Immature natural killer cell (primary cell): ENCODE measurements at regions not wholly inside any gene's neighbourhood (a gene's known extent, or its start where the extent isn't known, plus 50 kb on each side); places are given as distances from the start of the nearest gene placed in this dataset.
"Not testable (repeated sequence)": the region's sequence is repeated elsewhere in the genome, so short reads cannot be mapped to it uniquely, and the experiment has no call there.

Experiments used
- DNase-seq, 3 donors: peaks; one replicate each; pipeline ENCODE4 v3.0.0; 2022; ENCODE audit warnings: mixed read lengths in 1 of 3
- H3K27ac Mint-ChIP-seq, 6 donors: one replicate each; pipeline ENCODE4 v1.8.0; 2020; ENCODE audit warnings: mixed read lengths in 6 of 6, mild to moderate bottlenecking in 5 of 6, inconsistent platforms in 4 of 6, moderate library complexity in 3 of 6
- H3K27me3 Mint-ChIP-seq, 3 donors: one replicate each; pipeline ENCODE4 v1.8.0; 2020 to 2021; ENCODE audit warnings: low read depth in 3 of 3, mild to moderate bottlenecking in 3 of 3, mixed read lengths in 3 of 3, moderate library complexity in 3 of 3, inconsistent platforms in 1 of 3
- H3K36me3 Mint-ChIP-seq, 3 donors: one replicate each; pipeline ENCODE4 v1.8.0; 2020; ENCODE audit warnings: mixed read lengths in 3 of 3, inconsistent platforms in 2 of 3, mild to moderate bottlenecking in 2 of 3
- H3K4me1 Mint-ChIP-seq, 2 donors: one replicate each; pipeline ENCODE4 v1.8.0; 2020; ENCODE audit warnings: inconsistent platforms in 2 of 2, mild to moderate bottlenecking in 2 of 2, mixed read lengths in 2 of 2, moderate library complexity in 1 of 2
- H3K4me3 Mint-ChIP-seq, 5 donors: one replicate each; pipeline ENCODE4 v1.8.0; 2020; ENCODE audit warnings: mild to moderate bottlenecking in 5 of 5, mixed read lengths in 5 of 5, inconsistent platforms in 3 of 5, moderate library complexity in 3 of 5
- H3K9me3 Mint-ChIP-seq, 6 donors: one replicate each; pipeline ENCODE4 v1.8.0; 2020; ENCODE audit warnings: mild to moderate bottlenecking in 6 of 6, mixed read lengths in 6 of 6, inconsistent platforms in 4 of 6, moderate library complexity in 3 of 6

DNA sequence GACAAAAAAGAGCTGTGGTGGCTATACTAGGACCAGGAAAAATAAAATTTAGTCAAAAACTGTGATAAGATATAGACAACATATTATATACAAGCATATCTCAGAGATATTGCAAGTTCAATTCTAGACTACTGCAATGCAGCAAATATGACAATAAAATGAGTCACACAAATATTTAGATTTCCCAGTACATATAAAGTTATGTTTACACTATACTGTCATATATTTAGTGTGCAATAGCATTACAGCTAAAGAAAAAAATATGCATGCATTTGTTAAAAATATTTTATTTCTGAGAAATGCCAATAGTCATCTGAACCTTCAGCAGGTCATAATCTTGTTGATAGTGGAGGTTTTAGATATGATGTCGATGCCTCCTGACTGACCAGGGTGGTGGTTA is 72.1 kb downstream of the AKR1C4 start:
- H3K4me1 Mint-ChIP-seq: peaks cover 6 to 13% of the 10 kb centered on the region in 2 donors
- no peak overlapping the region for H3K4me3 Mint-ChIP-seq
- H3K36me3 Mint-ChIP-seq: peaks cover 46 to 52% (median 46%) of the 10 kb centered on the region in 3 donors
- H3K27me3 Mint-ChIP-seq: no peaks in the 10 kb centered on the region
- no peak overlapping the region for H3K27ac Mint-ChIP-seq
- peaks cover 1 to 13% (median 3%) of the 10 kb centered on the region in 6 donors for H3K9me3 Mint-ChIP-seq
- no peak for DNase-seq

DNA sequence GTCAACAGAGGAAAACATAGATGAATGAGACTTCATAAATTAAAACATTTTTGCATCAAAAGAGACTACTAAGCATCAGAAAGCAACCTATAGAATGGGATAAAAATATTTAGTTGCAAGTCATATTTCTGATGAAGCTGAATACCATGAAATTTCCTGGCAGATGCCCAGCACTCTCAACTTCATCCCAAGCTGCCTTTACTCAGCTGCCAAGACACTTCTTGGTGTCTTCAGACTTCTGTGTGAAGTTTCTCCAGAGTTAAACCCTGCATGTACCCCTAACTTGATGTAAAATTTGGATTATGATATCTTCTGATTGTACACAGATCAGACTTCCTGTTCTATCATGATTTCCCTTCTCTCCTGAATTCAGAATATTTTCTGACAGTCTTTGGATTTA is 73.2 kb downstream of the AKR1C4 start:
- H3K4me3 Mint-ChIP-seq: no peak overlapping the region
- peaks cover 45 to 54% (median 54%) of the 10 kb centered on the region in 3 donors for H3K36me3 Mint-ChIP-seq
- peaks cover 6 to 13% of the 10 kb centered on the region in 2 donors for H3K4me1 Mint-ChIP-seq
- peaks cover 1 to 7% (median 3%) of the 10 kb centered on the region in 6 donors for H3K9me3 Mint-ChIP-seq
- peak overlapping the region in 1 of 6 donors; percentile 13 for H3K27ac Mint-ChIP-seq
- H3K27me3 Mint-ChIP-seq: no peaks in the 10 kb centered on the region
- no peak for DNase-seq

DNA sequence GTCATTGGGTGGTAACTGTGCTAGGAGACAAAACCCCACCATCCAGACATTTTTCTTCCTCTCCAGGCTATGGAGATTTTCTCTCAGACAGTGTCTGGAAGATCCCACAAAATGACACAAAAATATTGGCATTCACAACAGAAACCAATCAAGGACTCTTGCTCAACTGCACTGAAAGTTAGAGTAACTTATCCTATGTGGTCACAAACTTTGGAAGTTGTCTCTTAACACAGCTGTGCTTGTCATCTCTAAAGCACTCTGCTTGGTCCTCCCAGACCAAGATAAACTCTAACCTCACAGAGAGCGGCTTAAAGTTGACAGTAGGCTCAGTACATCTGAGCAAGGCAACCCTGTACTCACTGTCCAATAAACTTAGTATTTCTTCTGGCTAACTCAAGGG is 74.9 kb downstream of the AKR1C4 start:
- Mint-ChIP-seq H3K27me3 (peaks cover 0 to 1% (median 0%) of the 10 kb centered on the region in 3 donors), H3K27ac (no peak overlapping the region), H3K4me3 (no peak overlapping the region), H3K9me3 (peaks cover 0 to 6% (median 2%) of the 10 kb centered on the region in 6 donors), H3K36me3 (peaks cover 46 to 58% (median 55%) of the 10 kb centered on the region in 3 donors), H3K4me1 (peaks cover 6 to 13% of the 10 kb centered on the region in 2 donors)
- DNase-seq: no peak

DNA sequence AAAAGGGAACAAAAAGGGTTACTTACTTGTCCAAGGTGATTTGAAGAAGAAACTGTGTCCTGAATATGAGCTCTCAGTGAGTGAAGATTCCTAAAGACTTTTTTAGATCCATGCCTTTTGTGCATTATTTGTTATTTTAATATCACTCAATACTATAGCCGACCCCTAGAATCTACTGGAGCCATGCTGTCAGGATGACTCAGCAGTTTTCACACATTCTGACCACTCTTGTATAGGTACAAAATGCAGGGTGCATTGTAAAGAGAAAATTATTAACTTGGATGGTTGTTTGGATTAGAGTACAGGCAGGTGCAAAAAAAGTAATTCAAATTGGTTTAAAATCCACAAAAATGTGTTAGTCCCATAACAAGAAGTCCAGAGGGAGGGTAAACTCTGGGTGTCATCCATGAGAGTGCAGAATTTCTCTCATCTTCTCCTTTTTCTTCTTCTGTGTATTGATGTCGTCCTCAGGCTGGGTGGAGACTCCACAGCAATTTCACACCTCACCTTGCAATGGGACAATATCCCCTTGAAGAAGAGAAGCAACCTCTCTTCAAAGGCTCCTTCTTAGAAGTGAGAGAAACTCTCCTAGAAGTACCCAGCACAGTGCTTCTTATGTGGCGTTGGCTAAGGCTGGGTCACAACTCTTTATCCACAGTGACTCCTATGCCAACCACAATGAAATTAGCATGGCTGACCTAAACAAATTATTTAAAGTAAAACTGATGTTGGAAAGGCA is 75.6 kb downstream of the AKR1C4 start:
- DNase-seq: no peak
- peaks cover 0 to 2% (median 0%) of the 10 kb centered on the region in 6 donors for H3K9me3 Mint-ChIP-seq
- no peak overlapping the region for H3K4me3 Mint-ChIP-seq
- H3K27me3 Mint-ChIP-seq: peaks cover 0 to 1% (median 0%) of the 10 kb centered on the region in 3 donors
- H3K27ac Mint-ChIP-seq: no peak overlapping the region
- H3K36me3 Mint-ChIP-seq: peaks cover 47 to 60% (median 55%) of the 10 kb centered on the region in 3 donors
- H3K4me1 Mint-ChIP-seq: peaks cover 6 to 13% of the 10 kb centered on the region in 2 donors

DNA sequence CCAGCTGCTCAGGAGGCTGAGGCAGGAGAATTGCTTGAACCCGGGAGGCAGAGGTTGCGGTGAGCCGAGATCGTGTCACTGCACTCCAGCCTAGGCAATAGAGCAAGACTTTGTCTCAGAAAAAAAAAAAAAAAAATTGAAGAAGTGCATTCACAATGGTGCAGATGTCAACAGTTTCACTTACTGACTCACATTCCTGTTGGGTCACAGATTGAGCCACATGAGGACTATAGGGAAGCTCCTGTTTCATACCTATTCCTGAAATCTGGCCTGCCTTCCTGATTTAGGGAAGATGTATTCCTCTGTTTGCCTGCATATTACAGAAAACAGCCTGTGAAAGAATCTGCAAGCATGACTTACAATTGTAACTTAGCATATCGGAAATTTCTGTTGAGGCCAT is 78.2 kb downstream of the AKR1C4 start:
- Mint-ChIP-seq H3K4me1 (peaks cover 8 to 14% of the 10 kb centered on the region in 2 donors), H3K9me3 (no peaks in the 10 kb centered on the region), H3K36me3 (peaks cover 56 to 79% (median 67%) of the 10 kb centered on the region in 3 donors), H3K27ac (no peak overlapping the region), H3K4me3 (no peak overlapping the region), H3K27me3 (peaks cover 0 to 2% (median 1%) of the 10 kb centered on the region in 3 donors)
- no peak for DNase-seq

DNA sequence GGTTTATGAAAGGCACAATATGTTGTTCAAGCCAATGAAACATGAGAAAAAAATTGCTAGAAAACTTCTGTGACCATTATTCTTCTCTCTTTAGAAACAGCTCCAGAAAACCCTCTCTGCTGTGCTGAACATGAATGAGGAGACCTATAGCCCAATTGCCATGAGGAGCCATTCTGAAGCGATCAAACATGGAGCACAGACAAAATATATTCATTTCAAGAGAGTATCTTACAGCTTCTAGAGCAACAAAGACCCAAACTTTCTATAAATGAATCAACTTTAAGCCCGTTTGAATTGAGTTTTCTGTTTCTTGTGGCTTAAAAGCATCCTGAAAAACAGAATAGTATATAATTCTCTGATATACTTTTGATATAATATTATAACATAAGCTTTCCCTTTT is 83.4 kb upstream of the UCN3 start:
- H3K9me3 Mint-ChIP-seq: no peaks in the 10 kb centered on the region
- peaks cover 40 to 55% of the 10 kb centered on the region in 2 donors for H3K4me1 Mint-ChIP-seq
- DNase-seq: no peak
- H3K27ac Mint-ChIP-seq: peak overlapping the region in 1 of 6 donors; percentile 10
- H3K27me3 Mint-ChIP-seq: peaks cover 0 to 5% (median 0%) of the 10 kb centered on the region in 3 donors
- H3K36me3 Mint-ChIP-seq: peaks cover 43 to 57% (median 48%) of the 10 kb centered on the region in 3 donors
- no peak overlapping the region for H3K4me3 Mint-ChIP-seq

DNA sequence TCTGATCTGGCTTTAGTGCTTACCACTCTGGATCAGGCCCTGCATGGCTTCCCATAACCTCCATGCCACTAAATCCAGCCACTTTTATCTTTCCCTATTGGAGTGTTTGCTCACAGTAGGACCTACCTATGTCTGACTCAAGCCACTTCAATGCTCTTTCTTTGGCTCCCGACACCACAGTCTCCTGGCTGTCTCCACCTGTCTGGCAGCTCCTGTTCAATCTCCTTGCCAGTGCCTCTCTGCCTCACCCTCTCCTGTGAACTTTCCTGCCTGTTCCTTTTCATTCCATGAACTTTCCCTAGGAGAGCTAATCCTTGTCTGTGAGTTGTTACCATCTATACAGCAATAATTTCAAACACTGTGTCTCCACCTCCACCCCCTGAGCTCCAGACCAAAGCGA is 82.6 kb upstream of the UCN3 start:
- H3K4me3 Mint-ChIP-seq: peak overlapping the region in 3 of 5 donors; percentile 12 to 33 (median 16)
- DNase-seq: no peak
- peaks cover 38 to 49% (median 48%) of the 10 kb centered on the region in 3 donors for H3K36me3 Mint-ChIP-seq
- peaks cover 44 to 61% of the 10 kb centered on the region in 2 donors for H3K4me1 Mint-ChIP-seq
- H3K27me3 Mint-ChIP-seq: peaks cover 0 to 5% (median 0%) of the 10 kb centered on the region in 3 donors
- H3K9me3 Mint-ChIP-seq: no peaks in the 10 kb centered on the region
- H3K27ac Mint-ChIP-seq: peak overlapping the region in 3 of 6 donors; percentile 1 to 80 (median 37)

DNA sequence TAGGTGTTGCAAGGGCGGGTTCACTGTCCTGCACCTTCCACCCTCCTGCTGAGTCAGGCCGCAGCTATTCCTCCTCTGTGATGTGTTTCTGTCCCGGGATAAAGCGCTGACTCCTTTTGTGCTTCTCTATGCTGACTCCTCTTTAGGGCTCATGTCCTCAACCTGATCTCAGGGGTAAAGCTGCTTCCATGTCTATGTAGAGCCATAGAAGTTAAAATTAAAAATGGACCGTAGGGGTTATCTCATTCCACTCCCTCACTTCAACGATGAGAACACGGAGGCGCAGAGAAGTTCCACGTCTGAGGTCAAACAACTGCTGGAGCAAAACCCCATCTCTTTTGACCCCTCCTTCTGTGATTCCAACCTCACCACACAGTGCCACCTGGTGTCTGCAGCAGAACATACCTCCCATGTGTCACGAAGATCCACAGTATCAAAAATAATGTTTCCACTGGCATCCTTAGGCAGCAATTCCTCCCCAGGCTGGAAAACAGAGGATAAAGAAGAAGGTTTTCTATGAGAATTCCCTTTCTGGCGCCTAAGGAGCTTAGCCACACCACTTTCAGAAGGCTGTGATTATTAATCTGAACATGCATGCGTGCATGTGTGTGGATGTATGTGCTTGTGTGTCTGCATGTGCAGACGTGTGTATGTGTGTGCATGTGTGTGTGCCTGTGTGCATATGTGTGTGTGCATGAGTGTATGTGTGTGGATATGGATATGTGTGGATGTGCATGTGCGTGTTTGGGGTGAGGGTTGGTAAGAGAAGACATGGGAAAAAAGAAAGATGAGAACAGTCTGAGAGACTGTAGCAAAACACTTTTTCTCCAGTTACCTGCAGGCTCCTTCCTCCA is 81.2 kb upstream of the UCN3 start:
- peaks cover 50 to 65% of the 10 kb centered on the region in 2 donors for H3K4me1 Mint-ChIP-seq
- H3K4me3 Mint-ChIP-seq: peak overlapping the region; percentile 68 to 85 (median 75)
- H3K36me3 Mint-ChIP-seq: peaks cover 27 to 40% (median 38%) of the 10 kb centered on the region in 3 donors
- H3K9me3 Mint-ChIP-seq: no peaks in the 10 kb centered on the region
- peak; percentile 53 to 65 (median 61) for DNase-seq
- peak overlapping the region; percentile 75 to 92 (median 86) for H3K27ac Mint-ChIP-seq
- H3K27me3 Mint-ChIP-seq: peaks cover 0 to 5% (median 0%) of the 10 kb centered on the region in 3 donors

DNA sequence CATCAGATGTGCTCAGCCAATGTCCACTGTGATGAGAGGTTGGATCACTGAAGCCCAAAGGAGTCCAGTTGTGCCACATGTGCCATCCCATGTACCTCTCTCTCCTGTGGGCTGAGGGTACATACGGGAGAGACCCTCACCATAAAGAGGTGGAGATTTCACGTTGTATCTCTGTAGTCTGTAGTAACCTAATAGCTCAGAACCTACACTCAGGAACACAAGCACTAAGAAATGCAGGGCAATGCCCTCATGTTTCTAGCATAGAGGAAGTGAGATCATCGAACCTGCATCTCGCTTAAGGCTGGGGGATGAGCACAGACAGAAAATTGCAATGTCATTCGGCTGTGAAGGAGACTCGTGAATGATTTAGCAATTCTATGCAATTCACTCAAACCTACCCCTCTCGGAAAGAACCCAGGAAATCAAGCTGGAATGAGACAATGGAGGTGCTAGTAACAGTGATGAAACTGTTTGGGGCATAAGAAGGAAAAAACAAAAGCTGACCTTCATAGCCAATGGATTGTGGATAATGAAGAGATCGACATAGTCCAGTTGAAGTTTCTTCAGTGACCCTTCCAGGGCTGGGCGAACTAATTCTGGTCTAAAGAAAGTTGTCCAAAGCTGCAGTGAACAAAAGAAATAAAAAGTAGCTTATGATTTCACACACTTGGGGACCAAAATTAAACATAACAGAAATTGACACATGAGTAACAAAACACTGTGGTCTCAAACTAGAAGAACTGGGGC is 80.3 kb upstream of the UCN3 start:
- peak overlapping the region; percentile 36 to 85 (median 56) for H3K4me3 Mint-ChIP-seq
- peak overlapping the region; percentile 75 to 92 (median 89) for H3K27ac Mint-ChIP-seq

DNA sequence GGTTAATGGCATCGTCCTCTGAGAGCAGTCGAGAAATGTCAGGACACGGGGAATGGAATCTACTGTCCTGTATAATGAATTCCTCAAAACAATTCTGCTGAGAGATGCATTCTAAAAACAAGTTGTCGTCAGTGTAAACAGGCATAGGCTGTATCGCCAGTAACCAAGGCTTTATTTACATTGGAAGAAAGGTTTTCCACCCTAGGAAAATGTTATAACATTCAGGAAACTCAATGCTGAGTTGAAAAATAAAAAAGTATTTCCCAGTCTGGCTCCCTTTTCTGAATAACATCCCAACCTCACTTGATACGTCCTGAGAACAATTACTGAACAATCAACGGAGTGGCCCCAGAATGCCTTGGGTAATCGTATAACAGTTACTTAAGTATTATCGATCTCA is 79.6 kb upstream of the UCN3 start:
- Mint-ChIP-seq H3K27ac (peak overlapping the region in 3 of 6 donors; percentile 75 to 92 (median 88)), H3K9me3 (no peaks in the 10 kb centered on the region), H3K27me3 (peaks cover 0 to 3% (median 2%) of the 10 kb centered on the region in 3 donors), H3K4me3 (no peak overlapping the region), H3K36me3 (peaks cover 24 to 31% (median 26%) of the 10 kb centered on the region in 3 donors), H3K4me1 (peaks cover 62 to 77% of the 10 kb centered on the region in 2 donors)
- no peak for DNase-seq

More for the DNA sequence above, 80.3 kb upstream of the UCN3 start:
- Mint-ChIP-seq H3K27me3 (peaks cover 0 to 3% (median 2%) of the 10 kb centered on the region in 3 donors), H3K9me3 (no peaks in the 10 kb centered on the region), H3K4me1 (peaks cover 58 to 75% of the 10 kb centered on the region in 2 donors), H3K36me3 (peaks cover 29 to 38% (median 33%) of the 10 kb centered on the region in 3 donors)
- peak in 2 of 3 donors; percentile 27 to 47 for DNase-seq

DNA sequence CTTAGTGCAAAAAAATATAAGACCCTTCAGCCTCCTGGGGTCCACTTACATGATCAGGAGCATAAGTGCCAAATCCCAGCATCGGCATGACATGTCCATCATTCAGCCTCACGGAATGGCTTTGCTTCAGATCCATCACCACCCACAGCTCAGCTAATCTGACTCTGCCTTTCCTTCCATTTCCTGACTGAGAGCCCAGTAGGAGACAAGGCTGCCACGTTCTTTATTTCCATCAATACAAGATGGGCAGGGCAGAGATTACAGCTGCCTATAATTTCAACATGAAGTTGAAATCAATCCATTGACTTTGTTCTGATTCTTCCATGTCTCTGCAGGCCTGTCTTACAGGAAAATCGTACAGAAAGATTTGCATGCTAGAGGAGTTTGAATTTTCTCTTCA is 76.4 kb upstream of the UCN3 start:
- Mint-ChIP-seq H3K4me1 (peaks cover 77 to 88% of the 10 kb centered on the region in 2 donors), H3K4me3 (peak overlapping the region in 2 of 5 donors; percentile 22 to 68), H3K27me3 (peaks cover 5 to 8% (median 6%) of the 10 kb centered on the region in 3 donors), H3K36me3 (peaks cover 9 to 27% (median 24%) of the 10 kb centered on the region in 3 donors), H3K9me3 (peaks cover 0 to 3% (median 0%) of the 10 kb centered on the region in 6 donors), H3K27ac (peak overlapping the region; percentile 76 to 99 (median 94))
- no peak for DNase-seq

DNA sequence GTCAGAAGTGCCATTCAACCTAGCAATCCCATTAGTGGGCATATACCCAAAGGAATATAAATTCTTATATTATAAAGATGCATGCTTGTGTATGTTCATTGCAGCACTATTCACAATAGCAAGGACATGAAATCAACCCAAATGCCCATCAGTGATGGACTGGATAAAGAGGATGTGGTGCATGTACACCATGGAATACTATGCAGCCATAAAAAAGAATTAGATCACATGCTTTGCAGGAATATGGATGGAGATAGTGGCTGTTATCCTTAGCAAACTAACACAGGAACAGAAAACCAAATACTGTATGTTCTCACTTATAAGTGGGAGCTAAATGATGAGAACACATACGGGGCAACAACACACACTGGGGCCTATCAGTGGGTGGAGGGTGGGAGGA is 75.5 kb upstream of the UCN3 start:
- not testable (repeated sequence) for H3K9me3 Mint-ChIP-seq, DNase-seq
- Mint-ChIP-seq H3K4me1 (peaks cover 77 to 88% of the 10 kb centered on the region in 2 donors), H3K36me3 (peaks cover 13 to 32% (median 26%) of the 10 kb centered on the region in 3 donors), H3K4me3 (peak overlapping the region in 4 of 5 donors; percentile 2 to 68 (median 42)), H3K27me3 (peaks cover 5 to 11% (median 7%) of the 10 kb centered on the region in 3 donors), H3K27ac (peak overlapping the region; percentile 84 to 99 (median 94))
